Head of caudate nucleus (tissue), 42 donors: ENCODE measurements at regions not wholly inside any gene's neighbourhood (a gene's known extent, or its start where the extent isn't known, plus 50 kb on each side); places are given as distances from the start of the nearest gene placed in this dataset.
A peak's percentile ranks its signal among the peaks of the same experiment; 100 is the strongest.
"Not testable (repeated sequence)": the region's sequence is repeated elsewhere in the genome, so short reads cannot be mapped to it uniquely, and the experiment has no call there.

Experiments
- DNase-seq, 42 donors: peaks; one replicate each; pipeline versions ENCODE4 v3.0.0 to v3.0.0-alpha.2; 2020 to 2021; ENCODE audit warnings: mixed read lengths in 7 of 42
- intact Hi-C: fragments of 100-400 bp; cut with DNase I; formaldehyde crosslinking; loops from one replicate; pipeline ENCODE4 v1.15.0; 2022

GRCh38 chr16:13638218-13638617, 281.7 kb upstream of the ERCC4 start:
- intact Hi-C loops = no loop called here
- no peak for DNase-seq

GRCh38 chr16:13643412-13643811, 276.5 kb upstream of the ERCC4 start:
- no peak for DNase-seq
- intact Hi-C loops = no loop called here

GRCh38 chr16:13645601-13646245, 274.2 kb upstream of the ERCC4 start:
- intact Hi-C loops = no loop called here
- no peak for DNase-seq

- DNase-seq = no peak
- intact Hi-C loops = no loop called here
Observed at GRCh38 chr16:13660807-13661206, 259.1 kb upstream of the ERCC4 start.

- DNase-seq = no peak
- intact Hi-C loops = no loop called here
Observed at GRCh38 chr16:13665876-13666275, 254.1 kb upstream of the ERCC4 start.

- intact Hi-C loops = no loop called here
- DNase-seq = no peak
Observed at GRCh38 chr16:13672196-13672595, 247.8 kb upstream of the ERCC4 start.

GRCh38 chr16:13680021-13680889, 239.7 kb upstream of the ERCC4 start:
- intact Hi-C loops = no loop called here
- DNase-seq = peak in 8 of 42 donors; percentile 7 to 38 (median 12)

GRCh38 chr16:13684819-13685563, 235.0 kb upstream of the ERCC4 start:
- DNase-seq = no peak
- intact Hi-C loops = no loop called here

GRCh38 chr16:13696017-13696416, 223.9 kb upstream of the ERCC4 start:
- DNase-seq = no peak
- intact Hi-C loops = no loop called here

- intact Hi-C loops = no loop called here
- DNase-seq = no peak
Observed at GRCh38 chr16:13697013-13697412, 222.9 kb upstream of the ERCC4 start.

GRCh38 chr16:13697568-13697967, 222.4 kb upstream of the ERCC4 start:
- DNase-seq = no peak
- intact Hi-C loops = no loop called here

GRCh38 chr16:13702614-13703013, 217.3 kb upstream of the ERCC4 start:
- DNase-seq = peak in 1 of 42 donors; percentile 8
- intact Hi-C loops = no loop called here

- DNase-seq = no peak
- intact Hi-C loops = no loop called here
Observed at GRCh38 chr16:13708347-13709120, 211.4 kb upstream of the ERCC4 start.

GRCh38 chr16:13718748-13719147, 201.2 kb upstream of the ERCC4 start:
- intact Hi-C loops = no loop called here
- DNase-seq = no peak

- DNase-seq = no peak
- intact Hi-C loops = no loop called here
Observed at GRCh38 chr16:13727943-13728342, 192.0 kb upstream of the ERCC4 start.

- DNase-seq = no peak
Observed at GRCh38 chr16:13733561-13733960, 186.4 kb upstream of the ERCC4 start.

GRCh38 chr16:13739621-13740373, 180.2 kb upstream of the ERCC4 start:
- peak in 22 of 42 donors; percentile 7 to 55 (median 20) for DNase-seq
- intact Hi-C loops = not testable (repeated sequence)

More at GRCh38 chr16:13733561-13733960, 186.4 kb upstream of the ERCC4 start:
- intact Hi-C loops = no loop called here

GRCh38 chr16:13742928-13743327, 177.0 kb upstream of the ERCC4 start:
- intact Hi-C loops = no loop called here
- DNase-seq = no peak
